SHP77 treated with DMSO at 0.1 percent for 48 hours (cell line): ENCODE measurements at regions not wholly inside any gene's neighbourhood (a gene's known extent, or its start where the extent isn't known, plus 50 kb on each side); places are given as distances from the start of the nearest gene placed in this dataset.
"Not testable (repeated sequence)": the region's sequence is repeated elsewhere in the genome, so short reads cannot be mapped to it uniquely, and the experiment has no call there.

Experiments used
- DNase-seq: peaks from one replicate; lab custom pipeline; 2025; lab: John Stamatoyannopoulos, UW

DNA sequence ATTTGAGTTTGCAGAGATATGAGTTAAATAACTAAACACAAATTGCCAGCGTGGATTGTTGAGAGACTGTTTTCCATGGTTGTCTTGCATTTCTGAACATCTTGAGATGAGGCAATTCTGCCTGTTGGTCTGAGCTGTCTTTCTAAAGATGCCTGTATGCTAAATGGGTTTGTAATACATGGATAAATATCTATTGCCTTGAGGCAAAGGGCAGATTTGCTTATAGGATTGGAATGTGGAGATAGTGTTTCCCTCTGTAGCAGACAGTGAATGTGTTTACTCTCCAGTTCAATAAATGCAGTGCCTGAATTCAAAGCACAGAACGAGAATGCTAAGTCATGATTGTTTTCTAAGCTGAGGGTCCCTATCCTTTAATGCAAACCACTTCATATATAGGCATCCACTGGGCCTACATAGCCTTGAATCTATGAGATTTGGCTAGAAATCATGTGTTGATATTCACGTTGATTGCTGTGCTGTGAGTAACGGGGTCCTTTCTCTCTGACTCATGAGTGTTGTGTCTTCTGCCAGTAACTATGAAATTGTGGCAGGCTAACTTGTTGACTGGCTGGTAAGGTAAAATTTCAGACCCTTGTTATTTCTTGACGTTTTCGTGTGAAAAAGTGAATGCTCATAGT is 2554.8 kb downstream of the PCDH9 start:
- DNase-seq = no peak

DNA sequence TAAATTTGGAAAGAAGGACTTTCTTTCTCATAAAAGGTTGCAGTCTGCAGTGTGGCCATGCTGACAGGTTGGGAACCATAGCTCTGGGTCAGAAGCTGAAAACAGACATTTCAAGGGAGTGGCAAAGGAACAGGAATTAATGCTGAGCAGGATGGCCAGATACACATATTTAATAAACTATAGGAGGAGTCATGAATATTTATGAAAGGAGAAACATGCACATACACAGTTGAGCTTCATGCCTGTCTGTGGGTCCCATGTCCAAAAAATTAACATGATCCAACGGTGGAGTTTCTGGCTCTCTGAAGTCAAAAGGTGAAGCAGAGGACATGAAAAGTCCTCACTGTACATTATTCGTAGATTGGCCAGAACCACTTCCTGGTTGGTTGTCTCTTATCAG is 2556.0 kb downstream of the PCDH9 start:
- no peak for DNase-seq

DNA sequence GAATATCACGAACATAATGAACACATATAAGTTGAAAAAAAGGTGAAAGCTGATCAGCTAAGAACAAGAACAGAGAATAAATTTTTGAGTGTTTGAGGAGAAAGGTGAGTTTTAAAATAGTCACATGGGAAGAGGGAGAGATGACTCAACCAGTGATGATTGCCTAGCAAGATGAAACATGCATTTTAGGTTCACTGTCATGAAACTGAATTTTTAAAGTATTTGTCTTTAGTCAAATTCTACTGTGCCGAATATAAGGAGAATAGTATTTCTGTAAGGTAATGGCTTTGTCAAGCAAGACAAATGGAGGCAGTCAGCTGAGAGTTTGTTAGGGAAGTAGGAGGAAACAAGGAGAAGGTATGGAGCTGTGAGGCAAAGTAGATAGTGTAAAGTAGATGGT is 2557.4 kb downstream of the PCDH9 start:
- DNase-seq = no peak

DNA sequence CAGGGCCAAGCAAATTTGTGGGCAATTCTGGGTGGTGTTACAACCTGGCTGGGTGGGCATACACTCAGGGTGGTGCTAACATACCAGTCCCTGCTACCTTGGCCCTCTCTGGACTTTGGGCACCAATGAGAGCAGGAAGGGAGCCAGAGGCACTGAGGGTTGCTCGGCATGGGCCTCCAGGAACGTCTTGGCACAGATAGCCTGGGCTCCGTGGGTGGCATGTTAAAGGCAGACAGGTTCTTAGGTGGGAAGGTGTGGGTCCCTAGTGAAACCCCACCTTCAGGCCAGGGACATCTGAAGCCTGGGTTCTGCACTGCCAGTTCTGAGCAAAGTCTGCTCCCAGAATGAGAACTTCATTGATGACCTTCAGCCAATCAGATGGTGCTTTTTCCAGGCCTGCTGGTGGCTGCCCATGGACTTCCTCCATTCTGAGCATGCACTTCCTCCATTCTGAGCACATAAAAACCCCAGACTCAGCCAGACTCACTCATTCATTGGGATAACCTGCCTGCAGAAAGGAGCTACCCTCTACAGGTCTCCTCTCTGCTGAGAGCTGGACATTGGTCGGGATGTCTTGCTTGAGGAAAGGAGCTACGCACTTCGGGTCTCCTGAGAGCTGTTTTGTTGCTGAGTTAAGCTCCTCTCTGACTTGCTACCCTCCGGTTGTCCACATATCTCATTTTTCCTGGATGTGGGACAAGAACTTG is 2567.1 kb downstream of the PCDH9 start:
- no peak for DNase-seq

DNA sequence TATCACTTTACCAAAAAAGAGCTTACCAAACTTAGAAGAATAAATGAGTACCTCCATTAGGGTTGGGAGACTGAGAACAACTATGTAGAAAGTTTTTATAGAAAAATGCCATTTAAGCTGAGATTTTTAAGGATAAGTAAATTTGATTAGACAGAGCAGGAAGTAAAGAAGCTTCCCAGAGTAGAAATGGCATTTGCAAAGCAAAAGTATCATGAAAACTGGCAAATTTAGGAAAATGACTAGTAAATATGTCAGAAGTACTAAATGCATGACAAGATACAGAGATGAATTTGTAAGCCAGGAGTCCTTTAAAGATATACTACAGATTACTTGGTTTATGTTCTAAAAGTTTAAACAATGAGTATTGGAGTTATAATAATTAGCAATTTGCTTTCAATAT is 2581.8 kb downstream of the PCDH9 start:
- no peak for DNase-seq

DNA sequence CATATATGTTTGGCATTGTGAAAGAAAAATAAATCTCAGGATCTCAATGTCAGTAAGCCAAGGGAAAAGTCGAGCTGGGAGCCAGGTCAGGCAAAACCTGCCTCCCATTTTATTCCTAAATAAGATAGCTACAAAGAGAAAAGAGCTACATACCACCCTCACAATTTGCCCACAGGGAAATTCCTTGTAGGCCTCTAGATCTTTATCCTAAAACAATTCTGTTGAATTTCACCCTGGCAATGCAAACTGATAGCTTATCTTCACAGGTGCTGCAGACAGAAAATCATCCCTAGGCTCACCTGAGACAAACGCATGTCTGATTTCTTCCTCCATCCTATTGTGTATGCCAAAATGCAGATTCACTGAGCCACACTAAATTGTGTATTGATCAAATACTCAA is 2587.1 kb downstream of the PCDH9 start:
- DNase-seq = no peak

DNA sequence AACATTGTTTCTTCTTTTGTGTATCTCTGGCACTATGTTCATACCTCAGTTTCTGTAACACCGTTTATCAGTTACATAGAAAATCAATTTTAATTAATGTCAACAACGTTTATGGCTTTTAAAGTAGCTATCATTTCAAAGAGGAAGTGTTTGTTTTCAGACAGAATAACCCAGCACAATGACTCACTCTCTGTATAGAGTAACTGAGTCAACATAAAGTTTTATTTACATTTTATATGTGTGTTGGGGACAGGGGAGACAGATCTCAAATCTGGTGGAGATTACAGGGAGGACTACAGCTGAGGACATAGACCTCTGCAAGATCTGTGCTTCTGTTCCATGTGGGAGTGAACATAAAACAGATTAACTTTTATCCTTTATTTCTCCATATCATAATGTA is 2590.1 kb downstream of the PCDH9 start:
- DNase-seq = peak; percentile 87

DNA sequence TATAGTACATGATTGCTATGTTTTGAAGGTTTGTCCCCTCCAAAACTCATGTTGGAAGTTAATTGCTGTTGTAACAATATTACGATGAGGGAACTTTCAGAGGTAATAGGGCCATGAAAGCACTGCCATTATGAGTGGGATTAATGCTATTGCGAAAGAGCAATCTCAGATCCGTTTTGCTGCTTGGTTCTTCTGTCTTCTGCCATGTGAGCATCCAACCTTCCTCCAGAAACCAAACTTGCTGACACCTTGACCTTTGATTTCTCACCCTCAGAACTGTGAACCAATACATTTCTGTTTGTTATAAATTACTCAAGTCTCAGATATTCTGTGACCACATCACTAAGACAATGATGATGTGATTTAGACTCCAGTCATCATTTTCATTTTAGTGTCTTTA is 2590.9 kb downstream of the PCDH9 start:
- no peak for DNase-seq

DNA sequence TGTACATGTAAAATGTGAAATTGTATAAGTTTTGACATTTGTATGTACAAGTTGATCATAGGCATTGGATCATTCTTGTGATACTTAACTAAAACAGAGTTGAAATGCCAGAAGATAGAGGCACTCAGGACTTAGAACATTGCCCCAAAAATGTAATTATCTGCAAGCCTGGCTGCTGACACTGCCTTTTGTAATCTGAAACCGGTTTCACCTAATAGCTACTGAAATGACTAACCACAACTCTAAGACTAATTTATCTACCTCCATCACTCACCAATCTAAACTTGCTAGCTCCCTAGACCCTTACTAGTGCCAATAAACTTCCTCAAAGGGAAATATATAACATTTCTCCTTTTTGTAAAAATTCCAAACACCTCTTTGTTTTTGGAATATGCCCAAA is 2596.2 kb downstream of the PCDH9 start:
- no peak for DNase-seq

DNA sequence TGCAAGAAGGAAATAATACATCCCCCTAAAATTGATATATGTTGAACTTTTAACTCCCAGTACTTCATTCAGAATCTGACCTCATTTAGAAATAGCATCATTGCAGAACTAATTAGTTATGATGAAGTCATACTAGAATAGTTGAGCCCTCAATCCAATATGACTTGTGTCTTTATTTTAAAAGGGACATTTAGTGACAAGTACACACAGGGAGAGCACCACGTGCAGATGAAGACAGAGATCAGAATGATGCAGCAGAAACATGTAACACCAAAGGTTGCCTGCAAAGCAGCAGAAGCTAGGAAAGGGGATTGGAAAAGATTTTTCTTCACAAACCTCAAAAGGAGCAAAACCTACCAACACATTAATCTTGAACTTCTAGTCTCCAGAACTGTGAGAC is 2602.5 kb downstream of the PCDH9 start:
- DNase-seq = no peak

DNA sequence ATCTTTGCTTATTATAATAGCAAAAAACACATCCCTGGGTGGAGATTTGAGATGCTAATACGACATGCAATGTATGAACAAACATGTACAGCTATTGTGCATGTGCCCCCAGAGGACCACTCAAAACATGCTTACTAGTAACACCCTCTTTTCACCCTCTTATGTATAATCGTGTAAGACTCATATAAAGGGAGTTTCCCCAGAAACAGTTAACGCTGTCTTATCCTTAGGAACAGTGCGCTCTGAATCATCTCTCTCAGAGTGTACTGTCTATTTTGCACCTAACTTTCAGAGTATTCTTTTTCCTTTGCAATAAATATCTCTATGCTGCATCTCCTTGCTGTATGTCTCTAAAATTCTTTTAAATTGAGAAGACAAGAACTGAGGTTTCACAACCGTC is 2604.0 kb downstream of the PCDH9 start:
- DNase-seq = no peak

DNA sequence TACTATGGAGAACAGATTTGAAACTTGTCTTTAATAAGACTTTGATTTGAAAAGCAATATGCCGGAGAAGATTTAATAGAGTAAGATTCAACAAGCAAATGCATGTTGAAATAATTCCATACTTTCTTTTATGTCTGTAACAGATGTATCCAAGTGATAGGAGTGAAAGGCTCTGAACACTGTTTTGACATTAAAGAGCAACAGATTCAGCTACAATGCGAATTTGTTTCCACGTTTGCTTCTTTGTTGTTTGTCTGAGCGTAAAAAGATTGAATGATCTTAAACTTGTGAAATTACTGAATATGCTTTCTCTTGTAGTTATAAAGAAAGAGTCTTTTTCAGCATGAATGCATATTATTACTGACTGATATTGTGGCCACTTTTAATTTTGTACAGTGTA is 2612.9 kb downstream of the PCDH9 start:
- no peak for DNase-seq

DNA sequence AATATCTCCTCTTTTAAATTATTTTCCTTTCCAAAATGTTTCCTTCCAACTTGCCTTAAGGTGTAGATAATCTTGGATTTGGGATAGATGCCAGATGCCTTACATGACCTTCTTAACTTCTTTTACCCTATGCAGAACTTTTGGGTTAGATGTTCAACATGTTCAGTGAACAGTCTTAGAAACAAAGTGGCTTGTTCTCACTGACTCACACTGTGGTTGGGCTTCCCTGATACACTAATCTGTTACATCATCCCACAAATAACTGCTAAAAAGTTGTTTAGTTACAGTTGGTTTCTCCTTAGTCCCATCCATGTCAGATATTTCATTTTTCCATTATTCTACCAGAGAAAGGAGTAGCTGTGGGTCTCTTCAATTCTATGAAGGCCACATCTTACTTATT is 2638.2 kb downstream of the PCDH9 start:
- no peak for DNase-seq

DNA sequence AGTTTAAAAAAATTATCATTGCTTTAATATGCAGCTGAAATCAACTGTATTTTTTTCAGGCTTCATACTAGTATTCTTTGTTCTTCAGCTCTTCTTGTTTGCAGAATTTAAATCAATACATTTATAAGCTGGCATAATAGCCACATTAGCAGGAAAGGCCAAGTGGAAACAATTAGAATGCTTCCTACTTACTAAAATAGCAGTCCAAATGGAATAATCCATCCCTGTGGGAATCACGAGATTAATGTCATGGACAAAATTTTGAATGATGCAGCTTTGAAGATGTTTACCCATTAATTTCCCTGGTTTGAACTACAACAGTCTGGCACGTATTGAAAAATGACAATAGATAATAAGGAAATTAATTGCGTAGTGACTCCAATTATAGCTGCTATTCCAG is 2650.8 kb downstream of the PCDH9 start:
- DNase-seq = no peak

DNA sequence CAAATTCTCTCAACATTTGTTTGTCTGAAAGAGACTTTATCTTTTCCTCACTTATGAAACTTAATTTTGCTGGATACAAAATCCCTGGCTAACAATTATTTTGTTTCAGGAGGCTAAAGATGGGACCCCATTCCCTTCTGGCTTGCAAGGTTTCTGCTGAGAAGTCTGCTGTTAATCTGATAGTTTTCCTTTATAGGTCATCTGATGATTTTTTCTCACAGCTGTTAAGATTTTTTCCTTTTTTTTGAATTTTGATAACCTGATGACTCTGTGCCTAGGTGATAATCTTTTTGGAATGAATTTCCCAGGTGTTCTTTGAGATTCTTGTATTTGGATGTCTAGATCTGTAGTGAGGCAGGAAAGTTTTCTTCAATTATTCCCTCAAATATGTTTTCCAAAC is 2661.4 kb downstream of the PCDH9 start:
- DNase-seq = no peak

DNA sequence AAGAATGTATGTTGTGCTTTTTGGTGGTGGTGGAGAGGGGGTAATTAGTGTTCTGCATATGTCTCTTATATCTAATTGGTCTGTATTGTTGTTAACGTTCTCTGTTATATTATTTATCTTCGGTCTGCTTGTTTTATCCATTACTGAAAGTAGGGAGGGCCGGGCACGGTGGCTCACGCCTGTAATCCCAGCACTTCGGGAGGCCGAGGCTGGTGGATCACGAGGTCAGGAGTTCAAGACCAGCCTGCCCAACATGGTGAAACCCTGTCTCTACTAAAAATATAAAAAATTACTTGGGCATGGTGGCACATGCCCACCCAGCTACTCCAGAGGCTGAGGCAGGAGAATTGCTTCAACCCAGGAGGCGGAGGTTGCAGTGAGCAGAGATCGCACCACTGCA is 2672.1 kb downstream of the PCDH9 start:
- DNase-seq = not testable (repeated sequence)

DNA sequence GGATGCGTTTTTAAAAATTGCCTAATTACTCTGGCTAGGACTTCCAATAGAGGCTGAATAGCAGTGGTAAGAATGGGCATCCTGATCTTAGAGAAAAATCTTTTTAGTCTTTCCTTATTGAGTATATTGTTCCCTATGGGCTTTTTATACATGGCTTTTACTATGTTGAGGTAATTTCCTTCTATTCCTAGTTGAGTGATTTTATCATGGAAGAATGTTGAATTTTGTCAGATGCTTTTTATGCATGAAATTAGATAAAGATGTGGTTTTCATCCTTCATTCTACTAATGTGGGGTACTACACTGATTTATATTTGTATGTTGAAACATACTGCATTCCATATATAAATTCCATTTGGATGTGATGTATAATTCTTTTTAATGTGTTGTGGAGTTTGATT is 2673.8 kb downstream of the PCDH9 start:
- no peak for DNase-seq

DNA sequence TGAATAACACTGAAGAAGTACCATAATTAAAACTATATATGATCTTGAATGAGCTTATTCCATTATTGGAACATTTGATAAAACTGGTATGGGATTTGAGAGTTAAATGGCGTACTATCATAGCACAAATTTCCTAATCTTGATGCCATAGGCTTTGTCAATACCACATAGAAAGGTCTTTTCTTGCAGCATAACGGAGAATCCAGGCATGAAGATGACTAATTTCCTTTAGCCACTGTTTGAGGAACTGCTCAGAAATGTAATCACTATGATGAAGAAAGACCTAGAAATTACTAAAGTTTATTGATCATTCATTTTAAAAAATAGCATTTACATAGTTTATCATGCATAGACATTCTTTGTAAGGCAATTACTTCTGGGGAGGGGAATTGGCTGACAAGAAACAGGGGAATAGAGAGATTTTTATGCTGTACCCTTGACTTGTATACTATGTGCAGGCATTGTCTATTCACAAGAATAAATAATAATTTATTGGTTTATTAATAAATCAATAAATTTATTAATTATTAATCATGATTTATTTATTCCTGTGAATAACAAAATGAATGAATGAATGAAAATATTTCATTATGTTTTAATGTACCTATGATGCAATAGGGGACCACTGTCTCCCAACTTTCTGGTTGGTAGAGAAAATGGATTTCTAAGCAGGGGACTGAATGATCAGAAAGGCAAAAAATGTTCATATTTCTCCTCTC is 2676.6 kb downstream of the PCDH9 start:
- no peak for DNase-seq

DNA sequence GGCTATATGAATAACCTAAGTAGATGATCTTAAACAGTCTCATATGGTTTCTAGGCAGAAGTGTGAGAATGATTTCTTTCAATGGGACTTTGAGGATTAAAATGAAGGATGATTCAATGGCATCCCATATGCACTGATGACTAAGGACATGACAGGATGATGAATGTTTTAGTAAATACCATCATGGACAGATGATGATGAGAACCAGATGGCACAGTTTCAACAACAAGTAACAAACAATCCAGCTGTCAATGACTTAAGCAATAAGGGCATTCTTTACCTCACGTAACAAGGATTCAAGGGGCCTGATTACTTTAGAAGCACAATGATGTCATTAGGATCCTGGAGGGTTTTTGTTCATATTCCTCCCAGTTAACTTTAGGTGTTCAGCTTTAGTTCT is 2678.4 kb downstream of the PCDH9 start:
- peak; percentile 73 for DNase-seq

DNA sequence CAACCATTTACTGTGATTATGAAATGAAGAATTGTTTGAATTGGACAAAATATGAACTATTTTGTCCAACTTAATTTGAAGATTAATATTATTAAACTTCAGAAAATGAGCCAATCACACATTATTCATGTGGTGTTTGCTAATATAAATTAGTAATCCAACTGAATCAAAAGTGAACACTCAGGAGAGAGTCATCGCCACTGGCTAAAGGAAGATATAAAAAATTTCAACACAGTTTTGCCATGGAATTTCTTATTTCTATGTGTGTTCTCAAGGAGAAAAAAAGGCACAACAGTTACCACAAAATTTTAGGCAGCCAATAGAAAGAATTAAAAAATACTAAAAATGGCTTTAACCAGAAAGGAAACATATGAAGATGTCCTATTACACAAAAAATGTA is 2683.8 kb downstream of the PCDH9 start:
- no peak for DNase-seq

DNA sequence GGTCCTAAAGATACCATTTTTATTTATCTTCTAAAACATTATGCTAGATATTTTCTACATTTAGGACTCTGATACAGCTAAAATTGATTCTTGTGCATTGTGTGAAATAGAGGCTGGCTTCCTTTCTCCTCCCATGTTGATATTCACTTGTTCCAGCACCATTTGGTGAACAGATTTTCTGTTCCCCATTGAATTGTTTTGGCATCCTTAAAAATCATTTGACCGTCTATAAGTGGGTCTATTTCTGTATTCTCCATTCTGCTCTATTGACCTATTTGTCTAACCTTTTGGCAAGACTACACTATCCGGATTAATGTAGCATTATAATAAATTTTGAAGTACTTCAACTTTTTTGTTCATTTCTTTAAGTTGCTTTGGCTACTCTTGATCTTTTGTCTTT is 2689.2 kb downstream of the PCDH9 start:
- no peak for DNase-seq

DNA sequence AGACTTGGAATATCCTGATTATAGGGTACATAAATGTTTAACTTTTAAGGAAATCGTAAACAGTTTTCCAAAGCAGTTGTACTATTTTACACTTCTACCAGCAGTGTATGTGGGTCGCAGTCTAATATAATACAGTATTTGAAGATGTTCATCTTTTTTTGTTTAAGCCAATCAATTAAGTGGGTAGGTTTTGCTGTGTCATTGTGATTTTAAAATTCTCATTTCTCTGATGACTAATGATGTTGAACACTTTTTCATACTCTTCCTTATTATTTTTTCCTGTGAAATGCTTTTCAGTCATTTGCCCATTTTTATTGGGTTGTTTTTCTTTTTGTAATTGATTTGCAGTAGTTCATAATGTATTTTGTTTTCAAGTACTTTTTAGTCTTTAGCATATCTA is 2689.7 kb downstream of the PCDH9 start:
- no peak for DNase-seq

DNA sequence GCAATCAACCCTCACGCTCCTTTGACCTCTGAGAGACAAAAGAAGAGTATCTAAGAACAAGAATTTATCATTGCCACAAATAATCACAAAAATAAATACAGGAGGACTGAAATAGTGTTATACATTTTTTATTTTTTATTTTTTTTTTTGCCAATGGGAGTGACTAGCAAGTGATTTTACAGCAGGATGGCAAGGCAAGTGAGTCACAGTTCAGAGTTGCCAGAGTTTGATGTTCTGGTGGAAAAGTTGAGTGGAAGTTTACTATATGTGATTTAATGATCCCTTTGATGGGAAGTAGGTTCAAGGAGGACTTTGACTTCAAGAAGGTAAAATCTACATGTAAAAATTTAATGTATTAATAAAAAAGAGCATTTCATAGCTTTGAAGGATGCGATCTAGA is 2691.4 kb downstream of the PCDH9 start:
- no peak for DNase-seq

DNA sequence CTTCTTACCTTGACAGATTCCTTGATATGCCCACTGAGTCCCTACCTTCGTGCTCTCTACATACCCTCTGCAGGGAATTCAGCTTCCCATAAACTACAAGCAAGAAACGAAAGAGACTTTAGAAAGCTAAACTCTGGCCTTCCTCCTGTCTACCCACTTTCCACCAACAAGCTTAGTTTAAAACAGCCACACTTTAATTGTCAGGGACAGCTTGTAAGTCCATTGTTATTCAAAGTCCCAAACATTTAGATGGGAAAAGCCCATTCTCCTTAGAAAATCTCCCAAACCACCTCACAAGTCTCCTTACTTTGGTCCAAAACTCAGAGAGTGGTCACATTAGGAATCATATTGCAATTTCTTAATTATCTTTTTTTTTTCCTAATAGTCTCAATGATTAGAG is 2695.8 kb downstream of the PCDH9 start:
- DNase-seq = no peak
